ENCODE measurements at regions not wholly inside any gene's neighbourhood (a gene's known extent, or its start where the extent isn't known, plus 50 kb on each side); places are given as distances from the start of the nearest gene placed in this dataset.

GRCh38 chr7:22584179-22584578 lies 84.2 kb upstream of the STEAP1B start:
- no peak overlapping the region for H3K27ac ChIP-seq (ENCODE audit: low read depth)
- DNase-seq (ENCODE audit: extremely low spot score), result no peak
- no peaks in the 10 kb centered on the region for H3K4me1 ChIP-seq (ENCODE audit: insufficient read depth)
- H3K36me3 ChIP-seq (ENCODE audit: insufficient read depth), result no peaks in the 10 kb centered on the region
- 36% methylated on average over 1 of the region's 1 CpG for WGBS
- H3K4me3 ChIP-seq (ENCODE audit: low read depth, low read length), result no peak overlapping the region

- H3K27ac ChIP-seq (ENCODE audit: low read depth), result no peak overlapping the region
- no peaks in the 10 kb centered on the region for H3K36me3 ChIP-seq (ENCODE audit: insufficient read depth)
- DNase-seq (ENCODE audit: extremely low spot score), result no peak
- WGBS, result 62% methylated on average over 7 of the region's 7 CpGs
- no peaks in the 10 kb centered on the region for H3K4me1 ChIP-seq (ENCODE audit: insufficient read depth)
- no peak overlapping the region for H3K4me3 ChIP-seq (ENCODE audit: low read depth, low read length)
These were observed 83.1 kb upstream of the STEAP1B start for GRCh38 chr7:22582863-22583622.

GRCh38 chr7:22581099-22581498 lies 81.1 kb upstream of the STEAP1B start:
- H3K27ac ChIP-seq (ENCODE audit: low read depth), result no peak overlapping the region
- no peaks in the 10 kb centered on the region for H3K36me3 ChIP-seq (ENCODE audit: insufficient read depth)
- H3K4me3 ChIP-seq (ENCODE audit: low read depth, low read length), result no peak overlapping the region
- DNase-seq (ENCODE audit: extremely low spot score), result no peak
- 92% methylated on average over 3 of the region's 3 CpGs for WGBS
- H3K4me1 ChIP-seq (ENCODE audit: insufficient read depth), result no peaks in the 10 kb centered on the region

GRCh38 chr7:22579961-22580360 lies 80.0 kb upstream of the STEAP1B start:
- H3K4me1 ChIP-seq (ENCODE audit: insufficient read depth), result no peaks in the 10 kb centered on the region
- H3K4me3 ChIP-seq (ENCODE audit: low read depth, low read length), result no peak overlapping the region
- no peak overlapping the region for H3K27ac ChIP-seq (ENCODE audit: low read depth)
- 88% methylated on average over 2 of the region's 2 CpGs for WGBS
- DNase-seq (ENCODE audit: extremely low spot score), result no peak
- H3K36me3 ChIP-seq (ENCODE audit: insufficient read depth), result no peaks in the 10 kb centered on the region

GRCh38 chr7:22578007-22578733 lies 78.2 kb upstream of the STEAP1B start:
- Histone ChIP-seq H3K36me3 (ENCODE audit: insufficient read depth) (no peaks in the 10 kb centered on the region), H3K4me3 (ENCODE audit: low read depth, low read length) (no peak overlapping the region), H3K4me1 (ENCODE audit: insufficient read depth) (no peaks in the 10 kb centered on the region), H3K27ac (ENCODE audit: low read depth) (no peak overlapping the region)
- DNase-seq (ENCODE audit: extremely low spot score), result no peak
- WGBS, result 57% methylated on average over 5 of the region's 5 CpGs

GRCh38 chr7:22577470-22578001 lies 77.5 kb upstream of the STEAP1B start:
- Histone ChIP-seq H3K27ac (ENCODE audit: low read depth) (no peak overlapping the region), H3K4me3 (ENCODE audit: low read depth, low read length) (no peak overlapping the region), H3K36me3 (ENCODE audit: insufficient read depth) (no peaks in the 10 kb centered on the region), H3K4me1 (ENCODE audit: insufficient read depth) (no peaks in the 10 kb centered on the region)
- 17% methylated on average over 6 of the region's 6 CpGs for WGBS
- no peak for DNase-seq (ENCODE audit: extremely low spot score)

- Histone ChIP-seq H3K4me1 (ENCODE audit: insufficient read depth) (no peaks in the 10 kb centered on the region), H3K4me3 (ENCODE audit: low read depth, low read length) (no peak overlapping the region), H3K27ac (ENCODE audit: low read depth) (no peak overlapping the region), H3K36me3 (ENCODE audit: insufficient read depth) (no peaks in the 10 kb centered on the region)
- DNase-seq (ENCODE audit: extremely low spot score), result no peak
- WGBS, result 67% methylated on average over 5 of the region's 5 CpGs
These were observed 76.9 kb upstream of the STEAP1B start for GRCh38 chr7:22576612-22577469.

GRCh38 chr7:22574754-22575520 lies 74.9 kb upstream of the STEAP1B start:
- no peaks in the 10 kb centered on the region for H3K4me1 ChIP-seq (ENCODE audit: insufficient read depth)
- WGBS, result 78% methylated on average over 9 of the region's 9 CpGs
- DNase-seq (ENCODE audit: extremely low spot score), result no peak
- no peaks in the 10 kb centered on the region for H3K36me3 ChIP-seq (ENCODE audit: insufficient read depth)
- H3K27ac ChIP-seq (ENCODE audit: low read depth), result no peak overlapping the region
- H3K4me3 ChIP-seq (ENCODE audit: low read depth, low read length), result no peak overlapping the region

GRCh38 chr7:22572937-22573336 lies 72.9 kb upstream of the STEAP1B start:
- Histone ChIP-seq H3K4me3 (ENCODE audit: low read depth, low read length) (no peak overlapping the region), H3K36me3 (ENCODE audit: insufficient read depth) (no peaks in the 10 kb centered on the region), H3K4me1 (ENCODE audit: insufficient read depth) (no peaks in the 10 kb centered on the region), H3K27ac (ENCODE audit: low read depth) (no peak overlapping the region)
- DNase-seq (ENCODE audit: extremely low spot score), result no peak
- 75% methylated on average over 7 of the region's 7 CpGs for WGBS

- WGBS, result 79% methylated on average over 8 of the region's 8 CpGs
These were observed 72.3 kb upstream of the STEAP1B start for GRCh38 chr7:22572292-22572691.

GRCh38 chr7:22571766-22572165 lies 71.8 kb upstream of the STEAP1B start:
- WGBS, result 98% methylated on average over 4 of the region's 4 CpGs
- no peak overlapping the region for H3K4me3 ChIP-seq (ENCODE audit: low read depth, low read length)
- no peaks in the 10 kb centered on the region for H3K36me3 ChIP-seq (ENCODE audit: insufficient read depth)
- H3K27ac ChIP-seq (ENCODE audit: low read depth), result no peak overlapping the region
- no peak for DNase-seq (ENCODE audit: extremely low spot score)
- no peaks in the 10 kb centered on the region for H3K4me1 ChIP-seq (ENCODE audit: insufficient read depth)

More at GRCh38 chr7:22572292-22572691, 72.3 kb upstream of the STEAP1B start:
- Histone ChIP-seq H3K4me3 (ENCODE audit: low read depth, low read length) (no peak overlapping the region), H3K27ac (ENCODE audit: low read depth) (no peak overlapping the region), H3K4me1 (ENCODE audit: insufficient read depth) (no peaks in the 10 kb centered on the region), H3K36me3 (ENCODE audit: insufficient read depth) (no peaks in the 10 kb centered on the region)
- DNase-seq (ENCODE audit: extremely low spot score), result no peak

- H3K36me3 ChIP-seq (ENCODE audit: insufficient read depth), result no peaks in the 10 kb centered on the region
- no peak overlapping the region for H3K4me3 ChIP-seq (ENCODE audit: low read depth, low read length)
- H3K27ac ChIP-seq (ENCODE audit: low read depth), result no peak overlapping the region
- DNase-seq (ENCODE audit: extremely low spot score), result no peak
- no peaks in the 10 kb centered on the region for H3K4me1 ChIP-seq (ENCODE audit: insufficient read depth)
- WGBS, result 40% methylated on average over 11 of the region's 11 CpGs
These were observed 69.8 kb upstream of the STEAP1B start for GRCh38 chr7:22569586-22570321.

Measured in urinary bladder (tissue), 3 donors.